Natural killer cell (primary cell): ENCODE measurements at regions not wholly inside any gene's neighbourhood (a gene's known extent, or its start where the extent isn't known, plus 50 kb on each side); places are given as distances from the start of the nearest gene placed in this dataset.
A peak's percentile ranks its signal among the peaks of the same experiment; 100 is the strongest.

ENCODE experiments used
- ATAC-seq, 3 donors: fragments of 150-1000 bp in 2 of 3; fragments of 200-7000 bp in 1 of 3; cut with Tn5 transposase; 1 replicate in 1 of 3; 2 replicates in 2 of 3; pipeline ENCODE4 v1.10.0; 2021; ENCODE audit warnings: mild to moderate bottlenecking in 2 of 3, moderate library complexity in 2 of 3
- DNase-seq, 2 donors: peaks; one replicate each; pipeline versions ENCODE4 v3.0.0 to v3.0.0-alpha.2; 2013 to 2021; ENCODE audit warnings: mixed read lengths in 1 of 2
- H3K27ac ChIP-seq: one replicate; pipeline ENCODE4 v1.5.1; 2013; ENCODE audit warnings: mild to moderate bottlenecking, low read length
- H3K27me3 ChIP-seq: one replicate; pipeline ENCODE4 v1.6.1; 2013; ENCODE audit warnings: low read length; ENCODE audit not compliant: control insufficient read depth, insufficient read depth
- H3K36me3 ChIP-seq: one replicate; pipeline ENCODE4 v1.6.1; 2013; ENCODE audit warnings: low read length; ENCODE audit not compliant: control insufficient read depth, insufficient read depth
- H3K4me1 ChIP-seq: one replicate; pipeline ENCODE4 v1.6.1; 2013; ENCODE audit warnings: low read length; ENCODE audit not compliant: control insufficient read depth, insufficient read depth
- H3K4me3 ChIP-seq: one replicate; pipeline ENCODE4 v1.5.1; 2013; ENCODE audit warnings: low read length
- H3K9me3 ChIP-seq: one replicate; pipeline ENCODE4 v1.6.1; 2013; ENCODE audit warnings: low read length; ENCODE audit not compliant: control insufficient read depth, insufficient read depth
- H3K27ac Mint-ChIP-seq, 2 donors: one replicate each; pipeline ENCODE4 v1.8.0; 2022; ENCODE audit warnings: mild to moderate bottlenecking in 2 of 2, mixed read lengths in 2 of 2, moderate library complexity in 1 of 2
- H3K27me3 Mint-ChIP-seq, 2 donors: one replicate each; pipeline ENCODE4 v1.8.0; 2022; ENCODE audit warnings: low read depth in 2 of 2, mixed read lengths in 2 of 2
- H3K36me3 Mint-ChIP-seq: one replicate; pipeline ENCODE4 v1.8.0; 2022; ENCODE audit warnings: mixed read lengths
- H3K4me1 Mint-ChIP-seq, 2 donors: one replicate each; pipeline ENCODE4 v1.8.0; 2022; ENCODE audit warnings: mixed read lengths in 2 of 2
- H3K4me3 Mint-ChIP-seq: one replicate; pipeline ENCODE4 v1.8.0; 2022; ENCODE audit warnings: mild to moderate bottlenecking, moderate library complexity, mixed read lengths
- H3K9me3 Mint-ChIP-seq, 2 donors: one replicate each; pipeline ENCODE4 v1.8.0; 2022; ENCODE audit warnings: mixed read lengths in 2 of 2
- WGBS: methylation state at CpG from one replicate; pipeline ENCODE4 v1.1.7; 2013; ENCODE audit warnings: missing lambda C conversion rate; ENCODE audit not compliant: insufficient coverage; 5-methylcytosine and 5-hydroxymethylcytosine counted together
- intact Hi-C: fragments of 100-400 bp; cut with micrococcal nuclease; formaldehyde crosslinking; loops from one replicate; pipeline ENCODE4 v1.14.2; 2022
- TF ChIP-seq, protein P1 (sequence below): fragments of 200-600 bp; IDR thresholded peaks from one replicate; pipeline ENCODE4 v1.8.0; 2022; ENCODE audit warnings: antibody characterized with exemption

DNA sequence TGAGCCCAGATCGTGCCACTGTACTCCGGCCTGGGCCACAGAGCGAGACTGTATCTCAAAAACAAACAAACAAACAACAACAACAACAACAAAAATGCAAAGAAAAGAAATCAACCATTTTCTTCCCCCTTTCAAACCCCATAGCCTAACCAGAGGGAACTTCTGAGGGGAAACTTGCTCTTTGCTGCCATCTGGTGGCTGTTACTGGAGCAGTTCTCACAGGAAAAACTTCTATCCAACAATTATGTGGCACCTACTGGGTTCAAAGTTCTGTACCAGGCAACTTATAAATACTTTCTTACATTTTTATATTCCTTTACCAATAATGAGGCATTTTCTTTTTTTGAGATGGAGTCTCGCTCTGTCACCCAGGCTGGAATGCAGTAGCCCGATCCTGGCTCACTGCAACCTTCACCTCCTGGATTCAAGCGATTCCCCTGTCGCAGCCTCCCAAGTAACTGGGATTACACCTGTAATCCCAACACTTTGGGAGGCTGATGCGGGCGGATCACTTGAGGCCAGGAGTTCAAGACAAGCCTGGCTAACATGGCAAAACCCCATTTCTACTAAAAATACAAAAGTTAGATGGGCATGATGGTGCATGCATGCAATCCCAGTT is 50.9 kb upstream of the BICDL1 start:
- Histone ChIP-seq H3K27ac (no peak overlapping the region), H3K4me1 (no peaks in the 10 kb centered on the region), H3K36me3 (no peaks in the 10 kb centered on the region), H3K27me3 (no peaks in the 10 kb centered on the region), H3K9me3 (no peaks in the 10 kb centered on the region), H3K4me3 (no peak overlapping the region)
- WGBS = 42% methylated on average over 9 of the region's 9 CpGs
- H3K4me1 Mint-ChIP-seq = no peaks in the 10 kb centered on the region
- H3K27me3 Mint-ChIP-seq = peaks cover 3 to 7% of the 10 kb centered on the region in 2 donors
- intact Hi-C loops = no loop called here
- H3K27ac Mint-ChIP-seq = no peak overlapping the region
- H3K4me3 Mint-ChIP-seq = no peak overlapping the region
- DNase-seq (peak; percentile 60 to 89), ATAC-seq (peak; percentile 67 to 87 (median 72))
- TF ChIP-seq, protein P1, sequence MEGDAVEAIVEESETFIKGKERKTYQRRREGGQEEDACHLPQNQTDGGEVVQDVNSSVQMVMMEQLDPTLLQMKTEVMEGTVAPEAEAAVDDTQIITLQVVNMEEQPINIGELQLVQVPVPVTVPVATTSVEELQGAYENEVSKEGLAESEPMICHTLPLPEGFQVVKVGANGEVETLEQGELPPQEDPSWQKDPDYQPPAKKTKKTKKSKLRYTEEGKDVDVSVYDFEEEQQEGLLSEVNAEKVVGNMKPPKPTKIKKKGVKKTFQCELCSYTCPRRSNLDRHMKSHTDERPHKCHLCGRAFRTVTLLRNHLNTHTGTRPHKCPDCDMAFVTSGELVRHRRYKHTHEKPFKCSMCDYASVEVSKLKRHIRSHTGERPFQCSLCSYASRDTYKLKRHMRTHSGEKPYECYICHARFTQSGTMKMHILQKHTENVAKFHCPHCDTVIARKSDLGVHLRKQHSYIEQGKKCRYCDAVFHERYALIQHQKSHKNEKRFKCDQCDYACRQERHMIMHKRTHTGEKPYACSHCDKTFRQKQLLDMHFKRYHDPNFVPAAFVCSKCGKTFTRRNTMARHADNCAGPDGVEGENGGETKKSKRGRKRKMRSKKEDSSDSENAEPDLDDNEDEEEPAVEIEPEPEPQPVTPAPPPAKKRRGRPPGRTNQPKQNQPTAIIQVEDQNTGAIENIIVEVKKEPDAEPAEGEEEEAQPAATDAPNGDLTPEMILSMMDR = peak; percentile 81
- no peaks in the 10 kb centered on the region for H3K9me3 Mint-ChIP-seq
- H3K36me3 Mint-ChIP-seq = no peaks in the 10 kb centered on the region
